GM12874 (cell line): ENCODE measurements at regions not wholly inside any gene's neighbourhood (a gene's known extent, or its start where the extent isn't known, plus 50 kb on each side); places are given as distances from the start of the nearest gene placed in this dataset.

Source experiments
- CTCF ChIP-seq: IDR thresholded peaks from 2 replicates; pipeline ENCODE4 v1.5.1; 2011; ENCODE audit warnings: low read depth, mild to moderate bottlenecking, control low read depth, low read length, moderate library complexity; ENCODE audit not compliant: insufficient read depth

- no peak for TF ChIP-seq CTCF
Observed at GRCh38 chr4:36823199-36823967, 421.2 kb upstream of the NWD2 start.

GRCh38 chr4:36824682-36825081 is 419.9 kb upstream of the NWD2 start:
- no peak for TF ChIP-seq CTCF

GRCh38 chr4:36835246-36835645 is 409.3 kb upstream of the NWD2 start:
- no peak for TF ChIP-seq CTCF

- no peak for TF ChIP-seq CTCF
Observed at GRCh38 chr4:36841583-36842326, 402.8 kb upstream of the NWD2 start.

GRCh38 chr4:36844448-36844847 is 400.1 kb upstream of the NWD2 start:
- TF ChIP-seq CTCF: no peak

GRCh38 chr4:36852856-36853255 is 391.7 kb upstream of the NWD2 start:
- no peak for TF ChIP-seq CTCF

- no peak for TF ChIP-seq CTCF
Observed at GRCh38 chr4:36854554-36854953, 390.0 kb upstream of the NWD2 start.
